ENCODE measurements at regions not wholly inside any gene's neighbourhood (a gene's known extent, or its start where the extent isn't known, plus 50 kb on each side); places are given as distances from the start of the nearest gene placed in this dataset.

GRCh38 chr3:145355206-145355605 is 805.8 kb downstream of the PLOD2 start:
- H3K27ac ChIP-seq = no peak overlapping the region
- no peaks in the 10 kb centered on the region for H3K27me3 ChIP-seq (replicated peaks)
- in situ Hi-C loops (cut with HindIII; ENCODE audit: low pct_ligation_motif_present, low sequenced_read_pairs) = no loop called here
- H3K36me3 ChIP-seq (replicated peaks) = no peaks in the 10 kb centered on the region
- no peak for DNase-seq
- H3K4me3 ChIP-seq (ENCODE audit: low read depth, low read length) = no peak overlapping the region
- TF ChIP-seq, protein P1, sequence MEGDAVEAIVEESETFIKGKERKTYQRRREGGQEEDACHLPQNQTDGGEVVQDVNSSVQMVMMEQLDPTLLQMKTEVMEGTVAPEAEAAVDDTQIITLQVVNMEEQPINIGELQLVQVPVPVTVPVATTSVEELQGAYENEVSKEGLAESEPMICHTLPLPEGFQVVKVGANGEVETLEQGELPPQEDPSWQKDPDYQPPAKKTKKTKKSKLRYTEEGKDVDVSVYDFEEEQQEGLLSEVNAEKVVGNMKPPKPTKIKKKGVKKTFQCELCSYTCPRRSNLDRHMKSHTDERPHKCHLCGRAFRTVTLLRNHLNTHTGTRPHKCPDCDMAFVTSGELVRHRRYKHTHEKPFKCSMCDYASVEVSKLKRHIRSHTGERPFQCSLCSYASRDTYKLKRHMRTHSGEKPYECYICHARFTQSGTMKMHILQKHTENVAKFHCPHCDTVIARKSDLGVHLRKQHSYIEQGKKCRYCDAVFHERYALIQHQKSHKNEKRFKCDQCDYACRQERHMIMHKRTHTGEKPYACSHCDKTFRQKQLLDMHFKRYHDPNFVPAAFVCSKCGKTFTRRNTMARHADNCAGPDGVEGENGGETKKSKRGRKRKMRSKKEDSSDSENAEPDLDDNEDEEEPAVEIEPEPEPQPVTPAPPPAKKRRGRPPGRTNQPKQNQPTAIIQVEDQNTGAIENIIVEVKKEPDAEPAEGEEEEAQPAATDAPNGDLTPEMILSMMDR (IDR thresholded peaks at IDR 0.05; ENCODE audit: low read depth, low read length, missing control alignments) = no peak

- no peaks in the 10 kb centered on the region for H3K27me3 ChIP-seq (replicated peaks)
- no peak overlapping the region for H3K4me3 ChIP-seq (ENCODE audit: low read depth, low read length)
- TF ChIP-seq, protein P1 (IDR thresholded peaks at IDR 0.05; ENCODE audit: low read depth, low read length, missing control alignments) = no peak
- H3K27ac ChIP-seq = no peak overlapping the region
- no peaks in the 10 kb centered on the region for H3K36me3 ChIP-seq (replicated peaks)
- no peak for DNase-seq
- in situ Hi-C loops (cut with HindIII; ENCODE audit: low pct_ligation_motif_present, low sequenced_read_pairs) = no loop called here
These were observed 803.5 kb downstream of the PLOD2 start for GRCh38 chr3:145357453-145357852.

DNA sequence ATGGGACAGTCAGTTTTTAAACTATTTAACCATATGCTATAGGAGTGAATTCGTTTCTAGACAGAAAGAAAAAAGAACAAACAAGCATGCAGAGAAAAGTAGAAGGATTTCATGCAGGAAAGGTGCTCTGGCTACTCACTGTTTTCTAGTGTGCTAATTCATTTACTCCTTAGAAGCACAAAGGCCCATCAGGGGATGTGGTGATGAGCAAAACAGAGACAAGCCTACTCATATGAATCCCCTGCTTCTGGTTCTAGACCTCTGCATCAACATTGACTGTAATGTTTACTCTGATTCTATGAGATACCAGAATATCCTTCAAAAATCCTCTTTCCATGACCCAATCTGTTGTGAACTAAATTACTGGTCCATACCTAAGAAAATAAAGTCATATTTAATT is 801.9 kb downstream of the PLOD2 start:
- in situ Hi-C loops (cut with HindIII; ENCODE audit: low pct_ligation_motif_present, low sequenced_read_pairs) = no loop called here
- no peak for DNase-seq
- Histone ChIP-seq H3K27me3 (replicated peaks) (no peaks in the 10 kb centered on the region), H3K27ac (no peak overlapping the region), H3K4me3 (ENCODE audit: low read depth, low read length) (no peak overlapping the region), H3K36me3 (replicated peaks) (no peaks in the 10 kb centered on the region)
- TF ChIP-seq, protein P1 (IDR thresholded peaks at IDR 0.05; ENCODE audit: low read depth, low read length, missing control alignments) = no peak

DNA sequence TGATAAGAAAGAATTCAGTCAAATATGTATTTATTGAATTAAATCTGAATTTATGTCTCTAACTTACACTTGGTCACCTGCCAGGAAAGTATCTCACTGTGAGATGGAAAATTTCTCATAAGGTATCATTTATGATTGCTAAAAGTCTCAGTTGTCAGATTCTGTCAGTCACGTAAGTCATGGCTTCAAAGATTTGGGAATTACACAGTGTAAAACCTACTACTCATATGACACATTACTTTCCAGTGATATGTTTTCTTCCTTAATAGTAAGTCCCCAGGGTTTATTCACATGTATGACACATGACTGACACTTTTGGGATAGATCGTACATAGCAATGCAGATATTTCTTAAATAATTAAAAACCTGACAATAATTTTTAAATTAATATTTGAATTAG is 792.2 kb downstream of the PLOD2 start:
- in situ Hi-C loops (cut with HindIII; ENCODE audit: low pct_ligation_motif_present, low sequenced_read_pairs) = no loop called here
- Histone ChIP-seq H3K27ac (no peak overlapping the region), H3K4me3 (ENCODE audit: low read depth, low read length) (no peak overlapping the region), H3K36me3 (replicated peaks) (no peaks in the 10 kb centered on the region), H3K27me3 (replicated peaks) (no peaks in the 10 kb centered on the region)
- TF ChIP-seq, protein P1 (IDR thresholded peaks at IDR 0.05; ENCODE audit: low read depth, low read length, missing control alignments) = no peak
- no peak for DNase-seq

DNA sequence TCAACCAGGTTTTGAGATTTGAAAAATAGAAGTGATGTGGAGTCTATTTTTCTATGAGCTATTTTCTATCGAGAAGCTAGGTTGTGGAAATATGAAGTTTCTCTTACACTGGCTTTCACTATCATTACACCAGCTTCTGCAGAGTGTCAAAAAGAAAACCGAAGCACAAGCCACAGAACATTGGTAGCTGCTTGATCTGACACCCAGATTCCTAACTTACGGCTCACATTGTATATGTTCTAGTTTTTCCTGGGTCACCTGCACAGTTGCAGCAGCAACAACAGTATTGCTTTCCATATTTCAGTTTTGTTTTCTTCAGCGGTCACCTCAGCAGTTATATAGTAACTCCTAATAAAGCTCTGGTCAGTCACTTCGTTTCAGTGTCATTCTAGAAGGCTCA is 790.1 kb downstream of the PLOD2 start:
- Histone ChIP-seq H3K36me3 (replicated peaks) (no peaks in the 10 kb centered on the region), H3K4me3 (ENCODE audit: low read depth, low read length) (no peak overlapping the region), H3K27me3 (replicated peaks) (no peaks in the 10 kb centered on the region), H3K27ac (no peak overlapping the region)
- DNase-seq = no peak
- TF ChIP-seq, protein P1 (IDR thresholded peaks at IDR 0.05; ENCODE audit: low read depth, low read length, missing control alignments) = no peak
- in situ Hi-C loops (cut with HindIII; ENCODE audit: low pct_ligation_motif_present, low sequenced_read_pairs) = no loop called here

DNA sequence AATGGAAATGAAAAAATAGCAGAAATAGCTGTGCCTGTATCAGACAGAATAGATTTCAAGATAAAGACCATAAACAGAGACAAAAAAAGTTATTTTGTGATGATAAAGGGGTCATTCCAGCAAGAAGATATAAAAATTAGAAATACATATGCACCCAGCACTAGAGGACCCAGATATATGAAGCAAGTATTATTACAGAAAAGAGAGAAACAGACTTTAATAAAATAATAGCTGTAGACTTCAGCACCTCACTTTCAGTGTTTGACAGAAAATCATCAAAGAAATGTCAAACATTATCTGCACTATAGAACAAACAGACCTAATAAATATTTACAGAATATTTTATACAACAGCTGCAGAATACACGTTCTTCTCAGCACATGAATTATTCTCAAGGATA is 783.7 kb downstream of the PLOD2 start:
- Histone ChIP-seq H3K27me3 (replicated peaks) (no peaks in the 10 kb centered on the region), H3K27ac (no peak overlapping the region), H3K36me3 (replicated peaks) (no peaks in the 10 kb centered on the region), H3K4me3 (ENCODE audit: low read depth, low read length) (no peak overlapping the region)
- TF ChIP-seq, protein P1 (IDR thresholded peaks at IDR 0.05; ENCODE audit: low read depth, low read length, missing control alignments) = no peak
- DNase-seq = no peak
- in situ Hi-C loops (cut with HindIII; ENCODE audit: low pct_ligation_motif_present, low sequenced_read_pairs) = no loop called here
